HEK293 (cell line): ENCODE measurements at regions not wholly inside any gene's neighbourhood (a gene's known extent, or its start where the extent isn't known, plus 50 kb on each side); places are given as distances from the start of the nearest gene placed in this dataset.

Experiments
- CTCF ChIA-PET: fragments of 350-600 bp; formaldehyde crosslinking; extraction: SDS; loops from one replicate; lab custom pipeline; 2021; ENCODE audit warnings: antibody characterized with exemption; lab: Yijun Ruan, JAX
- POLR2A ChIA-PET: fragments of 300-600 bp; formaldehyde crosslinking; extraction: SDS; loops from one replicate; lab custom pipeline; 2020; ENCODE audit warnings: antibody characterized with exemption, inconsistent platforms; lab: Yijun Ruan, JAX
- H3K27ac ChIP-seq: fragments of 200-500 bp; sonication (Bioruptor generic); 2 replicates; pipeline ENCODE4 v1.5.1; 2014; ENCODE audit warnings: low read depth, low read length, control low read depth, inconsistent platforms; ENCODE audit errors: extremely low read depth
- H3K36me3 ChIP-seq, 2 experiments: fragments of 200-500 bp in 1 of 2; sonication (Bioruptor generic) in 1 of 2; 1 replicate in 1 of 2; 2 replicates in 1 of 2; pipeline ENCODE4 v1.5.1; 2014 to 2017; ENCODE audit warnings: inconsistent platforms in 2 of 2, low read length in 2 of 2; ENCODE audit not compliant: control insufficient read depth in 2 of 2, insufficient read depth in 1 of 2
- H3K4me1 ChIP-seq: fragments of 200-500 bp; sonication (Bioruptor generic); 2 replicates; pipeline ENCODE4 v1.5.1; 2014; ENCODE audit warnings: mild to moderate bottlenecking, low read length, inconsistent platforms; ENCODE audit not compliant: control insufficient read depth, insufficient read depth
- H3K4me3 ChIP-seq: 2 replicates; pipeline ENCODE4 v1.5.1; 2011; ENCODE audit warnings: low read depth, mild to moderate bottlenecking, control low read depth, low read length, moderate library complexity
- H3K9me3 ChIP-seq: fragments of 200-500 bp; sonication (Bioruptor generic); 2 replicates; pipeline ENCODE4 v1.5.1; 2014; ENCODE audit warnings: low read depth, low read length, inconsistent platforms; ENCODE audit not compliant: control insufficient read depth, insufficient read depth
- FEZF1 ChIP-seq: fragments of 450-650 bp; formaldehyde crosslinking; IDR thresholded peaks from 2 replicates; pipeline ENCODE4 v1.5.1; 2016; ENCODE audit warnings: missing biosample characterization, missing genetic modification characterization
- KLF1 ChIP-seq: fragments of 450-650 bp; formaldehyde crosslinking; IDR thresholded peaks from 2 replicates; pipeline ENCODE4 v1.5.1; 2016; ENCODE audit warnings: missing biosample characterization, missing genetic modification characterization
- REPIN1 ChIP-seq: fragments of 450-650 bp; formaldehyde crosslinking; IDR thresholded peaks from 2 replicates; pipeline ENCODE4 v1.5.1; 2017; ENCODE audit warnings: missing biosample characterization, missing genetic modification characterization, low read depth
- SCRT1 ChIP-seq: fragments of 450-650 bp; formaldehyde crosslinking; IDR thresholded peaks from 2 replicates; pipeline ENCODE4 v1.5.1; 2016; ENCODE audit warnings: missing biosample characterization, missing genetic modification characterization, borderline replicate concordance
- ZNF132 ChIP-seq: fragments of 450-650 bp; formaldehyde crosslinking; IDR thresholded peaks from 2 replicates; pipeline ENCODE4 v1.5.1; 2017; ENCODE audit warnings: missing biosample characterization, missing genetic modification characterization, borderline replicate concordance
- ZNF140 ChIP-seq: fragments of 450-650 bp; formaldehyde crosslinking; IDR thresholded peaks from 2 replicates; pipeline ENCODE4 v1.5.1; 2016; ENCODE audit warnings: missing biosample characterization, missing genetic modification characterization
- ZNF175 ChIP-seq: fragments of 450-650 bp; formaldehyde crosslinking; IDR thresholded peaks from 2 replicates; pipeline ENCODE4 v1.5.1; 2016; ENCODE audit warnings: missing biosample characterization, missing genetic modification characterization
- ZNF2 ChIP-seq: fragments of 450-650 bp; formaldehyde crosslinking; IDR thresholded peaks from 2 replicates; pipeline ENCODE4 v1.5.1; 2016; ENCODE audit warnings: missing biosample characterization, missing genetic modification characterization
- ZNF202 ChIP-seq: fragments of 450-650 bp; formaldehyde crosslinking; IDR thresholded peaks from 2 replicates; pipeline ENCODE4 v1.5.1; 2016; ENCODE audit warnings: missing biosample characterization, missing genetic modification characterization, borderline replicate concordance
- ZNF239 ChIP-seq: fragments of 450-650 bp; formaldehyde crosslinking; IDR thresholded peaks from 2 replicates; pipeline ENCODE4 v1.5.1; 2016; ENCODE audit warnings: missing biosample characterization, missing genetic modification characterization
- ZNF311 ChIP-seq: fragments of 450-650 bp; formaldehyde crosslinking; IDR thresholded peaks from 2 replicates; pipeline ENCODE4 v1.5.1; 2017; ENCODE audit warnings: missing biosample characterization, missing genetic modification characterization, borderline replicate concordance
- ZNF354C ChIP-seq: fragments of 450-650 bp; formaldehyde crosslinking; IDR thresholded peaks from 2 replicates; pipeline ENCODE4 v1.5.1; 2016; ENCODE audit warnings: missing biosample characterization, missing genetic modification characterization, low read depth, borderline replicate concordance
- ZNF37A ChIP-seq: fragments of 450-650 bp; IDR thresholded peaks from 2 replicates; pipeline ENCODE4 v1.5.1; 2018; ENCODE audit warnings: missing biosample characterization, missing genetic modification characterization
- ZNF391 ChIP-seq: fragments of 450-650 bp; formaldehyde crosslinking; IDR thresholded peaks from 2 replicates; pipeline ENCODE4 v1.5.1; 2016; ENCODE audit warnings: low read depth, missing biosample characterization, missing genetic modification characterization, borderline replicate concordance
- ZNF610 ChIP-seq: fragments of 450-650 bp; formaldehyde crosslinking; IDR thresholded peaks from 2 replicates; pipeline ENCODE4 v1.5.1; 2016; ENCODE audit warnings: missing biosample characterization, missing genetic modification characterization, borderline replicate concordance
- ZNF654 ChIP-seq: fragments of 450-650 bp; formaldehyde crosslinking; IDR thresholded peaks from 2 replicates; pipeline ENCODE4 v1.5.1; 2016; ENCODE audit warnings: low read depth, missing biosample characterization, missing genetic modification characterization
- ZNF677 ChIP-seq: fragments of 450-650 bp; IDR thresholded peaks from 2 replicates; pipeline ENCODE4 v1.5.0; 2018; ENCODE audit warnings: missing biosample characterization, mild to moderate bottlenecking, missing genetic modification characterization, moderate library complexity
- ZNF837 ChIP-seq: fragments of 450-650 bp; formaldehyde crosslinking; IDR thresholded peaks from 2 replicates; pipeline ENCODE4 v1.5.1; 2016; ENCODE audit warnings: missing biosample characterization, missing genetic modification characterization
- ZNF843 ChIP-seq: fragments of 450-650 bp; formaldehyde crosslinking; IDR thresholded peaks from 2 replicates; pipeline ENCODE4 v1.5.1; 2016; ENCODE audit warnings: missing biosample characterization, missing genetic modification characterization
- TF ChIP-seq, protein P1 (sequence below): fragments of 450-650 bp; formaldehyde crosslinking; IDR thresholded peaks from 2 replicates; pipeline ENCODE4 v1.5.1; 2016; ENCODE audit warnings: missing biosample characterization, missing genetic modification characterization
- TF ChIP-seq, protein P2 (sequence below): fragments of 450-650 bp; formaldehyde crosslinking; IDR thresholded peaks from 2 replicates; pipeline ENCODE4 v1.5.1; 2016; ENCODE audit warnings: missing biosample characterization, missing genetic modification characterization
- TF ChIP-seq, protein P3 (sequence below): fragments of 450-650 bp; formaldehyde crosslinking; IDR thresholded peaks from 2 replicates; pipeline ENCODE4 v1.5.1; 2017; ENCODE audit warnings: missing biosample characterization, missing genetic modification characterization
- TF ChIP-seq, protein P4 (sequence below): fragments of 450-650 bp; formaldehyde crosslinking; IDR thresholded peaks from 2 replicates; pipeline ENCODE4 v1.5.1; 2016; ENCODE audit warnings: missing biosample characterization, missing genetic modification characterization

DNA sequence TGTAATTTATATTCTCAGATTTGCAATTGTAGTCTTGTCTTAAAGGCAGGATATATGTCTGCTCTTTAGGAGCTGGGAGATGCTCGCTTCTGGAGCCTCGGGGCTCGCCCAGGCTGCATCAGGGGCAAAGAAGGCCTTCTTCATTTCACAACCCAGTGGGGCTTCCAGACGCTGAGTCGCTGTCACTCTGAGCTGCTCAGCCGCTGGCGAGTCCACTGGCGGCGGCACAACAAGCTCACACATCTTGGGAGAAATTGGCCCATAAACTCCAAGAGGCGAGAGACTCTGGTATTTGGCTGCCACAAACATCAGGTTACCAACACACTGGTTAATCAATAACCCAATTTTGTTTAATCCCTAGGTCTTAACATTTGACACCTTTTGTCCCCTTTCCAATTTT lies 216.6 kb downstream of the ATG4C start:
- no peak overlapping the region for H3K4me3 ChIP-seq
- H3K36me3 ChIP-seq, result no peaks in the 10 kb centered on the region
- no peaks in the 10 kb centered on the region for H3K9me3 ChIP-seq
- ChIA-PET POLR2A (no interaction called here), CTCF (interaction anchor here (1.1 kb wide), 1 partner anchor 323 kb away, joined by 3 read pairs; no protein-coding TSS in a partner anchor)
- no peaks in the 10 kb centered on the region for H3K4me1 ChIP-seq
- TF ChIP-seq ZNF202 (no peak), ZNF677 (tag by site-specific recombination) (no peak), ZNF175 (tag by site-specific recombination) (no peak), ZNF391 (tag by site-specific recombination) (no peak), ZNF610 (no peak), KLF1 (tag by site-specific recombination) (no peak), ZNF132 (tag by site-specific recombination) (no peak), ZNF311 (no peak), ZNF140 (no peak), SCRT1 (tag by site-specific recombination) (no peak), ZNF843 (tag by site-specific recombination) (no peak), ZNF37A (tag by site-specific recombination) (no peak), REPIN1 (tag by site-specific recombination) (no peak), ZNF354C (tag by site-specific recombination) (no peak)
- TF ChIP-seq, protein P1, sequence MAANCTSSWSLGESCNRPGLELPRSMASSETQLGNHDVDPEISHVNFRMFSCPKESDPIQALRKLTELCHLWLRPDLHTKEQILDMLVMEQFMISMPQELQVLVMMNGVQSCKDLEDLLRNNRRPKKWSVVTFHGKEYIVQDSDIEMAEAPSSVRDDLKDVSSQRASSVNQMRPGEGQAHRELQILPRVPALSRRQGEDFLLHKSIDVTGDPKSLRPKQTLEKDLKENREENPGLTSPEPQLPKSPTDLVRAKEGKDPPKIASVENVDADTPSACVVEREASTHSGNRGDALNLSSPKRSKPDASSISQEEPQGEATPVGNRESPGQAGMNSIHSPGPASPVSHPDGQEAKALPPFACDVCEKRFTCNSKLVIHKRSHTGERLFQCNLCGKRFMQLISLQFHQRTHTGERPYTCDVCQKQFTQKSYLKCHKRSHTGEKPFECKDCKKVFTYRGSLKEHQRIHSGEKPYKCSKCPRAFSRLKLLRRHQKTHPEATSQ, result no peak
- H3K27ac ChIP-seq, result no peak overlapping the region

DNA sequence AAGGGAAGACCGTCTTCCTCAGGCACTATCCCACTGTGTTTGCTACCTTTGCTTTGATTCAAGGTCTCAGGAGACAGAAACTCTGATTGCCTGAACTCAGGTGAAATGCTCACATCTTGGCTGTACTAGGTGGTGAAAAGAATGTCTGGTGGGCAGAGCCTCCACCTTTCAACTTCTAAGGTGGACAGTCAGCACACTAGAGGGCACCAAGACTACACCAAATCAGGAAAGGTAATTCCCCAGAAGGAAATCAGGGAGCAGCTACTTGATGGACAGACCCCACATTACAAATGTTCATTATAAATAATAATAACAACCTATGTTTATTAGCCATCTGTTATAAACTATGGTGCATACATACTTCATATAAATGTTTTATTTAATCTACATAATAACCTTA lies 220.9 kb downstream of the ATG4C start:
- Histone ChIP-seq H3K4me3 (no peak overlapping the region), H3K4me1 (no peaks in the 10 kb centered on the region), H3K36me3 (no peaks in the 10 kb centered on the region), H3K9me3 (no peaks in the 10 kb centered on the region), H3K27ac (no peak overlapping the region)
- CTCF ChIA-PET, result interaction anchor here (0.6 to 2.0 kb wide), 12 partner anchors 9 to 553 kb away, joined by 3 to 9 read pairs (median 3); no protein-coding TSS in a partner anchor
- POLR2A ChIA-PET, result no interaction called here
- TF ChIP-seq FEZF1, result no peak
- TF ChIP-seq, protein P2, sequence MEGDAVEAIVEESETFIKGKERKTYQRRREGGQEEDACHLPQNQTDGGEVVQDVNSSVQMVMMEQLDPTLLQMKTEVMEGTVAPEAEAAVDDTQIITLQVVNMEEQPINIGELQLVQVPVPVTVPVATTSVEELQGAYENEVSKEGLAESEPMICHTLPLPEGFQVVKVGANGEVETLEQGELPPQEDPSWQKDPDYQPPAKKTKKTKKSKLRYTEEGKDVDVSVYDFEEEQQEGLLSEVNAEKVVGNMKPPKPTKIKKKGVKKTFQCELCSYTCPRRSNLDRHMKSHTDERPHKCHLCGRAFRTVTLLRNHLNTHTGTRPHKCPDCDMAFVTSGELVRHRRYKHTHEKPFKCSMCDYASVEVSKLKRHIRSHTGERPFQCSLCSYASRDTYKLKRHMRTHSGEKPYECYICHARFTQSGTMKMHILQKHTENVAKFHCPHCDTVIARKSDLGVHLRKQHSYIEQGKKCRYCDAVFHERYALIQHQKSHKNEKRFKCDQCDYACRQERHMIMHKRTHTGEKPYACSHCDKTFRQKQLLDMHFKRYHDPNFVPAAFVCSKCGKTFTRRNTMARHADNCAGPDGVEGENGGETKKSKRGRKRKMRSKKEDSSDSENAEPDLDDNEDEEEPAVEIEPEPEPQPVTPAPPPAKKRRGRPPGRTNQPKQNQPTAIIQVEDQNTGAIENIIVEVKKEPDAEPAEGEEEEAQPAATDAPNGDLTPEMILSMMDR (tag by site-specific recombination), result peak; percentile 37; the same call in 1 of the 2 replicates
- TF ChIP-seq ZNF837 (tag by site-specific recombination), result no peak
- TF ChIP-seq, protein P3, sequence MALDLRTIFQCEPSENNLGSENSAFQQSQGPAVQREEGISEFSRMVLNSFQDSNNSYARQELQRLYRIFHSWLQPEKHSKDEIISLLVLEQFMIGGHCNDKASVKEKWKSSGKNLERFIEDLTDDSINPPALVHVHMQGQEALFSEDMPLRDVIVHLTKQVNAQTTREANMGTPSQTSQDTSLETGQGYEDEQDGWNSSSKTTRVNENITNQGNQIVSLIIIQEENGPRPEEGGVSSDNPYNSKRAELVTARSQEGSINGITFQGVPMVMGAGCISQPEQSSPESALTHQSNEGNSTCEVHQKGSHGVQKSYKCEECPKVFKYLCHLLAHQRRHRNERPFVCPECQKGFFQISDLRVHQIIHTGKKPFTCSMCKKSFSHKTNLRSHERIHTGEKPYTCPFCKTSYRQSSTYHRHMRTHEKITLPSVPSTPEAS (tag by site-specific recombination), result no peak
- TF ChIP-seq ZNF2 (tag by site-specific recombination), result no peak
- peak; percentile 41 for TF ChIP-seq ZNF654 (tag by site-specific recombination)
- TF ChIP-seq ZNF239 (tag by site-specific recombination), result no peak
- TF ChIP-seq, protein P4, sequence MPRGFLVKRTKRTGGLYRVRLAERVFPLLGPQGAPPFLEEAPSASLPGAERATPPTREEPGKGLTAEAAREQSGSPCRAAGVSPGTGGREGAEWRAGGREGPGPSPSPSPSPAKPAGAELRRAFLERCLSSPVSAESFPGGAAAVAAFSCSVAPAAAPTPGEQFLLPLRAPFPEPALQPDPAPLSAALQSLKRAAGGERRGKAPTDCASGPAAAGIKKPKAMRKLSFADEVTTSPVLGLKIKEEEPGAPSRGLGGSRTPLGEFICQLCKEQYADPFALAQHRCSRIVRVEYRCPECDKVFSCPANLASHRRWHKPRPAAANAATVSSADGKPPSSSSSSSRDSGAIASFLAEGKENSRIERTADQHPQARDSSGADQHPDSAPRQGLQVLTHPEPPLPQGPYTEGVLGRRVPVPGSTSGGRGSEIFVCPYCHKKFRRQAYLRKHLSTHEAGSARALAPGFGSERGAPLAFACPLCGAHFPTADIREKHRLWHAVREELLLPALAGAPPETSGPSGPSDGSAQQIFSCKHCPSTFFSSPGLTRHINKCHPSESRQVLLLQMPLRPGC (tag by site-specific recombination), result no peak
